HG03565 (cell line): ENCODE measurements at regions not wholly inside any gene's neighbourhood (a gene's known extent, or its start where the extent isn't known, plus 50 kb on each side); places are given as distances from the start of the nearest gene placed in this dataset.
"Not testable (repeated sequence)": the region's sequence is repeated elsewhere in the genome, so short reads cannot be mapped to it uniquely, and the experiment has no call there.

ENCODE experiments used
- ATAC-seq: cut with Tn5 transposase; IDR thresholded peaks from one replicate; pipeline ENCODE4 v1.9.1; 2021; ENCODE audit warnings: mild to moderate bottlenecking, moderate library complexity; ENCODE audit not compliant: unreplicated experiment

DNA sequence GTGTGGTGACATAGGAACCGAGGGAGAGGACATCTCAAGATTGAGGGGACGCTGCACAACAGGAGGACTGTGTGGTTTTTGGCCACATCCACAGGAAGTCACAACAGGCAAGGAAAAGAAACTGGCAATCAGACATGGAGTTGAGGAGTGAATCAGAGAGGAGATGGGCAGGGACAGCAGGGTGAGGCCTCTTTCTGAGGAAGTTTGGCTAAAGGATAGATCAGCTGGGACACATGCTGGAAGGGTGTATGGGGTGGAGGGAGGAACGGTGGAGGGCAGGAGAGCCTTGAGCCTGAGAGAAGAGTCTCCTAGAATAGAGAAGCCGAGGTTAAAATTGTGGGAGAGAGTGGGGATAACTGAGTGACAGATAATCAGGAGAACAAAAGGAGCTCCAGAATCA lies 75.1 kb upstream of the CIDEA start:
- ATAC-seq: not testable (repeated sequence)

DNA sequence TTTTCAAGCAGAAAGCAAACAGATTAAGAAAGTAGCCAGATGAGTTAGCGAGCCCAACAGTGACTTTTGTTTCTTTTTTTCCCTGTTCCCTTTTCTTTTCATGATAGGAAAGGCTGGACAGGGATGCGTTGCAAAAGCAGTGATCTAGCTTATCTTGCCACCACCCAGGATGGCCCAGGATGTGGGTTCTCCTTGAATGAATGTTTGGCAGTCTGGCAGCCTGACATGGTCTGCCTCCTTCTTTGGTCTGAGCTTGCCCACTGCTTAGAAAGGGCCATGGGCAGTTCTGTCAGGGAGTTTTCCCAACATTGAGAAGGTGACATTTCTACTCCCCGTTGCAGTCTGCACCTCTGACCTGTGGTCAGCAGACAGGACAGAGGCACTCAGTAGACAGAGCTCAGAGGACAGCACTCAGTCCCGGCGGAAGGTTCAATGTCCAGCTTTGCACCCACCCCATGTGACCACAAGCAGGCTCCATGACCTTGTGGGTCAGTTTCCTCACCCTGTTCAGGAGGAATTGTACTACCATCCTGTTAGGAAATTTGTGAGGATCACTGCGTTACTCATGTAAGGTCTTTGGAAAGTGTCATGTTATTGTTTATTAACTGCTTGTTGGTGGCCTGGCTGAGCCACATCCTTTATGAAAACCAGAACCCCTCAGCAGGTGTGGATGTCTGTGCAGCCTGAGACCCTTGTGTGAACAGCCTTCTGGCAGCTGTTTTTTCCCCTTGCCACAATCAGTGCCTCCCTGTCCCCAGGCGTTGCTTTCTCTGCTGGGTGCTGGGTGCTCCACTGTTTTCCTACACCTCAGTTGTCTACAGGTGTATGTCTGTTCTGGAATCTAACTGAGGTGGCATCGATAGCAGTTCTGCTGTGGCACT lies 74.2 kb upstream of the CIDEA start:
- not testable (repeated sequence) for ATAC-seq

DNA sequence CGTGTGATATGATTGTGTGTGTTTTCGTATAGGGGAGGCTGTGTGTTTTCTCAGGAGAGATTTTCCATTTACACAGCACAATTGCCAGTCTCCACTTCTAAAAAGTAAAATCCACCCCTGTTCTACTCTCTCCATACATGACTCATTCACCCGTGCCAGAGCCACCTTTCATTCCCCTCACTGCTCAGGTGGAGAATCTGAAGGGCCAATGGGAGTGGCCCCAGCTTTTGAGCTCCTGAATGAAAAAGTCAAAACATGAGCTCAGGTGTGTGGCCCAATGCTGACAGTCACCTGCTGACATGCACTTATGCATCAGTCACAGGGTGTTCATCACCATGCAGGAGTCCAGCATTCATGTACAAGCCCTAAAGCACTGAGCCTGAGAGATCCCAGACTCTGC lies 55.4 kb upstream of the CIDEA start:
- ATAC-seq: not testable (repeated sequence)

DNA sequence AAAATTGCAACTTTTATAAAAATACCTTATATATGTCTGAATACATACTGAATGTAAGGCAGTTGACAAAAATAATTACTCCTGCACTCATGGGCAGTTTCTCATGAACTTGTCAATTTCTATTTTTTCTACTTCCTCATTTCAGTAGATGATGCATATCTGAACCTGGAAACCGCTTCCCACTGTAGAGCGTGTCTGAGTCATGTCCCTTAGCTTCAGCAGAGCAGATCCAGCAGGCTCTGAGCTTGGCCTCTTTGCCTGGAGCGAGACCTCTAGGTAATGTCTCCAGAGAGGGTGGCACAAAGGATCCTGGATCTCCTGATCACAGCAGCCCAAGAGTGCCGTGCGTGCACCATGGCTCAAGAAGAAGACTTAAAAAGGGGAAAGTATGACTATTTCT lies 54.0 kb upstream of the CIDEA start:
- peak; percentile 100 for ATAC-seq
